HG02970 (cell line): ENCODE measurements at regions not wholly inside any gene's neighbourhood (a gene's known extent, or its start where the extent isn't known, plus 50 kb on each side); places are given as distances from the start of the nearest gene placed in this dataset.
"Not testable (repeated sequence)": the region's sequence is repeated elsewhere in the genome, so short reads cannot be mapped to it uniquely, and the experiment has no call there.

Source experiments
- ATAC-seq: cut with Tn5 transposase; IDR thresholded peaks from one replicate; pipeline ENCODE4 v1.9.1; 2021; ENCODE audit warnings: mild to moderate bottlenecking, moderate library complexity, moderate number of reproducible peaks; ENCODE audit not compliant: unreplicated experiment, low FRiP score

GRCh38 chr7:17043012-17043877, 161.5 kb upstream of the AGR3 start:
- ATAC-seq, result no peak

- no peak for ATAC-seq
Measured at GRCh38 chr7:17044396-17044795, 162.6 kb upstream of the AGR3 start.

- no peak for ATAC-seq
Measured at GRCh38 chr7:17044861-17045260, 163.1 kb upstream of the AGR3 start.

- ATAC-seq, result no peak
Measured at GRCh38 chr7:17046259-17046658, 164.5 kb upstream of the AGR3 start.

- no peak for ATAC-seq
Measured at GRCh38 chr7:17046666-17047065, 164.9 kb upstream of the AGR3 start.

GRCh38 chr7:17053164-17053563, 171.4 kb upstream of the AGR3 start:
- ATAC-seq, result not testable (repeated sequence)

GRCh38 chr7:17054206-17054605, 172.4 kb upstream of the AGR3 start:
- ATAC-seq, result no peak

- no peak for ATAC-seq
Measured at GRCh38 chr7:17054836-17055235, 173.1 kb upstream of the AGR3 start.

GRCh38 chr7:17055596-17055995, 173.8 kb upstream of the AGR3 start:
- ATAC-seq, result no peak

GRCh38 chr7:17056491-17057142, 174.8 kb upstream of the AGR3 start:
- no peak for ATAC-seq

- no peak for ATAC-seq
Measured at GRCh38 chr7:17057143-17057509, 175.3 kb upstream of the AGR3 start.

- ATAC-seq, result no peak
Measured at GRCh38 chr7:17058568-17058967, 176.8 kb upstream of the AGR3 start.

- ATAC-seq, result no peak
Measured at GRCh38 chr7:17060051-17060450, 178.3 kb upstream of the AGR3 start.

- ATAC-seq, result no peak
Measured at GRCh38 chr7:17061443-17061842, 179.7 kb upstream of the AGR3 start.

GRCh38 chr7:17062151-17063044, 180.6 kb upstream of the AGR3 start:
- ATAC-seq, result no peak

GRCh38 chr7:17063045-17063383, 181.2 kb upstream of the AGR3 start:
- no peak for ATAC-seq

GRCh38 chr7:17067691-17068090, 185.9 kb upstream of the AGR3 start:
- no peak for ATAC-seq

- ATAC-seq, result no peak
Measured at GRCh38 chr7:17069146-17069545, 187.4 kb upstream of the AGR3 start.

- ATAC-seq, result no peak
Measured at GRCh38 chr7:17070231-17070708, 188.5 kb upstream of the AGR3 start.

- ATAC-seq, result no peak
Measured at GRCh38 chr7:17071866-17072265, 190.1 kb upstream of the AGR3 start.
